Fibroblast of skin of back (primary cell): ENCODE measurements at regions not wholly inside any gene's neighbourhood (a gene's known extent, or its start where the extent isn't known, plus 50 kb on each side); places are given as distances from the start of the nearest gene placed in this dataset.

Experiments
- DNase-seq: peaks from one replicate; pipeline ENCODE4 v3.0.0-alpha.2; 2013

DNA sequence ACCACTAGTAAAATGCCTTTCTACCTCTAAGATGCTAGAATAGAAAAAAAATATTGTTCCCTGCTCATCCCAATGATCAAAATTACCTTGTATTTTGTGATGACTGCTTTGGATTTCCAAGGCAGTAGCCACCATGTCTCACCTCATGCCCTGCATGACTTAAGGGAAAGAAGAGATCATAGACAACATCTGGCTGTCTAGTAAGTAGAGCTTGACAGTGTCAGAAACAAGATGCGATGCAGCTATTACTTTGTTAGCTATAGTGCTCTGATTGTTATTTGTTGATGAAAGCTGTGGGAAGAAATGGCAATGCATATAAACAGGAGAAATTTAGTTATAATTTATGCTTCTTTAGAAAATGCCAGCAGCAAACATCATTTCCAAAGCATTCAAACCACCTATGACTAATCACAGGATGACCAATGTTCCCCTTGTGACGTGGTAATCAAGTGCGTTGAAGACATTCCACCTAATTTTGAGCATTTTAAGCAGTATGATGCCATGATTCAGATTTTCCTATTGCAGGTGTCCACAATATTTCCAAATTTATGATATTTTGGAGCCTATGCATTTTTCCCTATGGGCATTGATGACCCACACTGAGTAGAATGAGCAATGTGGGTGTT lies 308.3 kb downstream of the KCNRG start:
- DNase-seq: peak; percentile 92

DNA sequence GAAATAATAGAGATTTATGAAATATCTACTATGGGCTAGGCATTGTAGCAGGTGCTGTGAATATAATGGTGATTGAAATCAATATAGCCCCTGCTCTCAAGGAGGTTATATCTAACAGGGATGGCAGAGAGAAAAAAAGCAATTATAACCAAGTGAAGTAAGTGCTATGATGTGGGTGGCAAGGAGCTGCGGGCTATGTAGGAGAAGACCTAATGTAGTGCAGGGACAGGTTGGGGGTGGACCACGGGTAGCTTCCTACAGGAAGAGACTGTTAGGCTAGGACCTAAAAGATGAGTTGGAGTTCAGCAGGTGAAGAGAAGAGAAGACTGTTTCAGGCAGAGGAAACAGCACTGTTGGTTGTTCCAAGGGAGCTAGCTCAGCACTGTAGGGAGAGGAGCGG lies 311.0 kb downstream of the KCNRG start:
- DNase-seq: no peak

DNA sequence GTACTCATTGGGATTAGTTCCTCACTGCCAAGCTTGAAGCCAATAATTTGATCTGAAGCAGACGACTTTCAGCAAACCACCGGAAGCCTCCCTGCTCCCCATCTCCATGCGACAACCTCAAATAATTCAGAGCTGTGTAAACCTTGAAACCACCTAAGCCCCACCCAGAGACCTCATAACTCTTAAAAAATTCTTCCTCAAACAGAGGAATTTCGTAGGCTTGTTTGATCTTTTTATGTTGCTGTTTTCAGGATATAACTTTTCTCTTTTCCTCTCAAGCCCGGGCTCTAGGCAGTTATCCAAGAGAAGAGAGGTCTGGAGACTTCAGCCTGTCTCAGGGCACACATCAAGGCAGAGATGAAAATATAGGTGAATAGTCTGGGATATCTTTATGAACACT lies 311.6 kb downstream of the KCNRG start:
- no peak for DNase-seq

DNA sequence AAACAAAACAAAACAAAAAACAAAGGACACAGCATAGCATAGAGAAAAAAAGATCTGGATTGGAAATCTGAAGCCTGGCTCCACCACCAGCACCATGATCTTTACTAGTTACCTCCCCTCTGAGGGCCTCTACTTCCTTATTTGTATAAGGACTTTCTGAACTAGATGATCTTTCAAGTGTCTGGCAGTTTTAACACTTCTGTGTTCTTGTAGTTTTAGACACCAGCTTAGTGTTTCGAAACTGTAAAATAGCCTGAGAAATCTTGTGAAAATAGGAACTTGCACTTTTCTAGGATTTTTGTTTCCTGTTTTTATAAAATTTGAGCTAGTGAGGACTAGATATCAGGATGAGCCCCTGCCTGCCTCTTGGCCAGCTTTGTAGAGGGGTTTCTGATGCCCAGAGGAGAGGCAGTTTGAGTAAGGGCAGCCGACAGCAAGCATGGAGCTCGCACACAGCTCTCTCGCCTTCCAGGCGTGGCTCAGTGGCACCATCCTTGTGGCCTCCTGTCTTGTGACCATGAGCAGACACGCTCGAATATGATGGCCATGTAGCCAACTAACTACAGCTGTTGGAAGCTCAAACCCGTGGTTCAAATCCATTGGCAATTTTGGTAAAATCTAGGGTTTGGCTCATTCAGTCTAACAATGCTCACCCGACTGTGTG lies 319.0 kb downstream of the KCNRG start:
- DNase-seq: no peak

DNA sequence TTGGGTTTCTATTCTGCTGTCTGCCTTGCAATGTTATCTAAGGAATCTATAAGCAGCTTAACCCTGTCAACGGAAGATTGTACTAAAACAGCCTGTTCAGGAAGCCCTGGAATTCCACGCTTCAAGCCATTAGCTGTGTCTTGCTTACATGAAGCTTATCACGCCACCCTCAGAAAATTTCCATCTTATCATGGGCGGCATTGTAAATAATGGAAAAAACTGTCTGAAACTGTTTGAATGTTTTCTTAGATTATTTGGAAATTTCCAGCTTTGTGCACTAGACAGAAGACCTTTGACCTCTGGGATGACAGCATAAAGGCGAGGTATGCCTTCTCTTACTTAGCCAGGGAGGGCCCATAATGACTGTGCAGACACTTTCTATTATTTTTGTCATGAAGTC lies 319.7 kb downstream of the KCNRG start:
- peak; percentile 46 for DNase-seq

DNA sequence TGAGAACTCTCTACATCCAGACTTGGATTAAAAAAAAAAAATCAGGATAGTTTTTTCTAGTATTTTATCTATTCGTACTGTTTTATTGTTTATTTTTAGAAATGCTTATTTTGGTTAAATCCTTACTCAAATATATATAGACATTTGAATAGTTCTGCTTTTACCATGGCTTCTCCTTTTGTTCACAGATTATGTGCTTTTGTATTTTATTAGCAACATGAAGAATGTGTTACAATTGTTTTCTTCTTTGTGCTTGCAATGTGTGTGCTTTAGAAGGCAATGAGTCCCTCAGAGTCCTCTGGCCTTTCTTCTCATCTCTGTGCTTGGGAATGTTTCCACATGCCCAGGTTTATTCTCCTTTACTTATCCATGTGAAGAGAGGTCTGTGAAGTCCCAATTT lies 324.0 kb downstream of the KCNRG start:
- no peak for DNase-seq

DNA sequence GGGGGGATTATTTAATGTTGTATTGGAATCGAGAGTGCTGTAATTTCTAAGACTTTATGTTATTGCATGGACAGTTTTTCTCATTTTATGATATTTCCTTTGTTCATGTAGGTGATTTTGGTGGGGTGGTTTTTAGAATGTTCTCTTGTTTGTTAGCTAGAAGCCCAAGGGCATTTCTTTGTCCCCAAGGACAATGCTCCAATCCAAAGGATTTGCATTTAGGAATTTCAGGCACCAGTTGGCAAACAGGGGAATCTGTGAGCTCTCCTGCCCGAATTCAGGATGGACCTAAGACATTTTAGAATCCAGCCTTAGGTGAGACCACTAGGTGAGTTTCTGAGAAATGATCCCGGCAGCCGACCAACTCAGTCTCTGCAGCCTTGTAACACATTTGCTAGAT lies 324.9 kb downstream of the KCNRG start:
- no peak for DNase-seq

DNA sequence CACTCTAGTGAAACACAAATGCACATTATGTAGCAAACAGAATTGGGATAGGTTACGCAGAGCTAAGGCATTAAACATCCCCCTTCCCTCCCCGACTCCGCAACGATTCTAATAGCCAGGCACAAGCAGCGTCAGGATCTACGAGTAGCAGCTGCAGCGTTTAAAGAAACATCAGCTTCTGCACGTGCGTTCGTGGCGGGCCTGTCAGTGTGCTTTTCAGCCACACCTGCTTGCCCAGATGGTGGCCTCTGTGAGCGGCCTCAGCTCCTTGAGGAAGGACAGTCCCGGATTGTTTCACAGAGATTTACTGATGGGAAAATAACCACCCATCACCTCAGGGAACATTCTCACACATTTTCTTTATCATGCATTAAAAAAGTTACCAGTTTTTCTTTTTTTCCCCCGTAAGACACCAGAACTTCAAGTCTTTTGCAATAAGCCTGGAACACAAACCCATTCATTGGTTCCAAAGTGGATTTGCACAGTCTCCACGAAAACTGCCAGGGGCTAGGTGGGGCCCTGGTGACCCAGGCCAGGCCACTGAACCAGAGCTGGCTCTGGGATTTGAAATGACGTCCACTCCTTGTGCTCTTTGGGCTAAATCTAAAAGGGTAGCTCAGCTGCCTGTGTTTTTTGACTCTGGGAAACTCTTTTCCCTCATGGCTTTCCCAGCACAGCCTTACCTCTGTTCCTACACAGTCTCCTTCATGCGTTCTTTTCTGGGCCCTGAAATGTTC lies 325.5 kb downstream of the KCNRG start:
- no peak for DNase-seq

DNA sequence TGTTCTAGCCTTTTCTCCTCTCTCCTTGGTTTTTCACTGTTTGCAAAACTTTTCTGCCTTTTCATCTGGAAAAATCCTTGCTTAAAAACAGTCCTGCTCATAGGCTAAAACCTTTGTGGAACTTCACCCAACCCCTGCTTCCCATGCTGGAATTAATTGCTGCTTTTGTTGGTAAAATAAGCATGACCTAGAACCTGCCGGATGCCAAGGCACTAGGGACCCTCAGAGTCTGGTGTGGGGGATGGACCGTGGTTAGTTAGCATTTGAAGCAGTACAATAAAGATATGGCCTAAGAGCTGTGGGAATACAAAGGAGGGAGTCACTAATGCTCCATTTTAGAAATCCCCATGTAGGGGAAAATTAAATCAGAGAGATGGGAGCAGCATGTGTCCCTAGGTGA lies 326.3 kb downstream of the KCNRG start:
- DNase-seq: no peak

DNA sequence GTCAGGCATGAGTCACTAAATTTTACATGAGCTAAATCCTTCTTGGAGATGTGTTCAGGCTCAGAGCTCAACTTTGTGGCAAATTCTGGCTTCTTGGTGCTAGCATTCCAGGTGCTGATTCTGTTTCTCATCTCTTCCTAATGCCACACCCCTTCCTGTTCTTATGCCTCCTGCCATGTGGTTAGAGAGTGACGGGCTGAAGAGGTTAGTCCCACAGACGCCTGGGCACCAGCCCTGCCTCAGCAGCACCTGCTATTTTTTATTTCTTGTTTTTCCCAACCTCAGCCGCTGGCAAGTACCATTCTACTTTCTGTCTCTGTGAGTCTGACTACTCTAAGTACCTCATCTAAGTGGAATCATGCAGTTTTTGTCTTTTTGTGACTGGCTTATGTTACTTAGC lies 329.5 kb downstream of the KCNRG start:
- DNase-seq: no peak

DNA sequence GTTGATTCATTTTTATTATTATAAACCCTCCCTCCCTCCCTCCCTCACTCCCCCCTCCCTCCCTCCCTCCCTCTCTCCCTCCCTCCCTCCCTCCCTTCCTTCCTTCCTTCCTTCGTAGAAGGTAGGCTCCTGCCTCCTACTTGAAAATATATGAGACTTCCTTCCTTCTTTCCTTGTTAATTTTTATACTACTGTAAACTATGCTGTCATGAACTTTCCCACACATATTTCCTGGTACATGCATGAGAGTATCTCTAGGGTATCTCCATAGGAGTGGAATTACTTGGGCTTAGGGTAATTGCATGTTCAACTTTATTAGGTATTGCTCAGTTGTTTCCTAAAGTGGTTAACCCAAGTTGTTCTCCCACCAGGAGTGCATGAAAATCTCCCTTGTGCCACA lies 330.6 kb downstream of the KCNRG start:
- no peak for DNase-seq

DNA sequence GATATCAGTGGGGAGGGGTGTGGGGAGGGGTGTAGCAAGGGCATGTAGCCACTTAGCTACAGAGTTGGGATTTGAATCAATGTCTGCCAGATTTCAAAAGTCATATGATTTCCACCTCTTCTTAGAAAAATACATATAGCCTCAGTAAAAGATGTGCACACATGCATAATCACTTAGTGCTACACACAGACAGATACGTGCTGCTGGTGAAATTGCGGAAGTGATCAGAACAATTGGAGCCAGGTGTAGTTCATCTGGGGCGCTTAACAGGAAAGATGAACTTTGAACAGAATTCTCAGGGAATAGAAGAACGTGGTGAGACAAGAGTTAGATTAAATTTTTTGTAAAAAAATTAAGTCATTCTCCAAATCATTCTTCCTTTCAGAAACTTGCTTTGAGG lies 333.1 kb downstream of the KCNRG start:
- DNase-seq: no peak

DNA sequence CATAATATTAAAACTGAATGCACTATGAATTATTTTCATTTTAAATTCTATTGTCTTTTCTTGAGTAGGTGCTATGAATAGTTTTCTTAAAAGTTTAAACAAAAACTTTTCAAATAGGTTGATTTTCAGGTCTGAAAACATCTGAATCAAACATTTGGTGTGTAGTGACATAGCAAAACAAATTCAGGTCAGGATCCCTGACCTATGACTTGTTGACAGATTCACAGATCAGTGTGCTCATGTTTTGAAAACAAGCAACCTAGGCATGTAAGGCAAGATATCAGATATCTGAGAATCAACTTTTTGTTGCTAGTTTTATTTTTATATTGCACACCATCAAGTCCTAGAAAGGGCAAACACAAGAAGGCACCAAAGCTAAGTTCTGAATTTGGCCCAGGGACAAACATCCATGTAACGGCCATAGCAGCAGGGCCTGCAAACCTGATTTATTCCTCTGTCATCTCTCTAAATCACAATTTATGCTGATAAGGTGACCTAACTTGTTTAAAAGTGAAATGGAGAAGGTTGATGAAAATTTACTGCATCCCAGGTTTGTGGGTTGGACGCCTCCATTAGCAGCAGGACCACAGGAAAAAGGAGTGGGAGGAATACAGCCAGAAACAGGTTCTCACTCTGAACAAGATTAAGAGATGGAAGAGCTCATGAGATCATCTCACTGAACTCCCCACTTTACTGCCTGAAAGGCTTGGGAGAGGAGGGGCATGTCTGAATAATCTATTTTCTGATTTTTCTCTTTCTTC lies 337.7 kb downstream of the KCNRG start:
- no peak for DNase-seq

DNA sequence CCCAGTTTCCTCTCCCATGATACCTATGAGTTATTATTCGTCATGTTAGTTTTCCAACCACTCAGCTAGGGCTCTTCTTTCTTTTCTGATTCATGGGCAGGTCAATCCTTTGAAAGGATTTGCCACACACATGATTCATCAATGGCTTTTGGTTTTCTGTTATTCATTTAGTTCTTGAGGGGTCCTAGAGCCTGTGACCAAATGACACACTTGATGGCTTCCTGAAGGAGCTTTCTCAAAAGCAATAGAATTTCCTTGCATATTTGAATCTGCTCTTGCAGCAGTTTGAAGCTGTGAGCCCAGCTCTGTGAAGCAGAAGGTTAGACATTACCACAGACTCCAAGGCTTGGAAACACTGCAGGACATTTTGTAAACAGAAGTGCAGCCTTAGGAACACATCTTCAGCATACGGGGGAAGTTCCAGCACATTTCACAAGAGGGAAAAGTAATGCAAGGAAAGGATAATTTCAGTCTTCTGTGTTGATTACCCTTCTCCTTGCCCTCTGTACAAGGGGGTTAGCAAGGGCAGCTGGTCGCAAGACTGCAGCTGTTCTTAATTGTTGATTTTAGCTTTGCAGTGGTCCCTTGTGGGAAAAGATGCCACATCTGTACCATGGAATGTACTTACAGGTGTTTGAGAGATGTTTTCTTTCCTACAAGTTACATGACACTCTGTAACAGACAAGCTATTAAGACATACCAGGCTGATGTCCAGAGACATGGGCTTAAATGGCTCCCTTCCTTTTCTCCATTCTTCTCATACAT lies 338.6 kb downstream of the KCNRG start:
- DNase-seq: peak; percentile 63

DNA sequence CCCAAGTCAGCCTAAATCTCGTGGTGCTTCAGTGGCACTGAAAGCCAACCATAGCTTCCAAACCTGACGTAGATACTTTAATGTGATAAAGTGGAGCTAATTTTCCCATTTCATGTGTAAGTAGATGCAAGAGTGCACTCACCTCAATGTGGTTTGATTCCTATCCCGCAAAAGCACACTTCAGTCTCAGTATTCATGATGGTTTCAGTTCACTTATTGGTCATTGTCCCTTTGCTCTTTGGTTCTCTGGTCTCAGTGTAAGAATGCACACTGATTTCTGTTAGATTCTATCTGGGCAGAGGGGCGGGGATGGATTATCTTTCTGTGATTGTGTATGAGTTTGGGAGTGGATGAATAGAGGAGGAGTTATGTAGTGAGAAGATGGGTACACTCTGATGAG lies 340.6 kb downstream of the KCNRG start:
- no peak for DNase-seq

DNA sequence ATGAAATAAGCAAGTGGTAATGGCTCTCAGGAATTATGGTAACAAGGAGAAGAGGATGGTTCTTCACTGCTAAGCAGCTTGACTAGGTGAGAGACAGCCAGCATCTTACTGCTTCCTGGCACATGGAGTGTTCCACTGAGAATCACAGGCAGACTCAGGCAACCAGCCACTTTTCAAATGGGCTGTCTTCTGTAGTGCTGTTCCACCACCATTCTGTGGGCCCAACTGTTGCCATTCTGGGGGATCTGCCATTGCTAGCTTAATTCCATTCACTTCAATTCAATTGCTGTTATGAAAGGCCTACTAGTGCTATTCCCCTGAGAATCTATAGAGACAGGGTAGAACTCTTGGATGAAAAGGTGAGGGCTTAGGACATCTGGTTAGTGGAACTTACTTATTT lies 341.9 kb downstream of the KCNRG start:
- DNase-seq: no peak

DNA sequence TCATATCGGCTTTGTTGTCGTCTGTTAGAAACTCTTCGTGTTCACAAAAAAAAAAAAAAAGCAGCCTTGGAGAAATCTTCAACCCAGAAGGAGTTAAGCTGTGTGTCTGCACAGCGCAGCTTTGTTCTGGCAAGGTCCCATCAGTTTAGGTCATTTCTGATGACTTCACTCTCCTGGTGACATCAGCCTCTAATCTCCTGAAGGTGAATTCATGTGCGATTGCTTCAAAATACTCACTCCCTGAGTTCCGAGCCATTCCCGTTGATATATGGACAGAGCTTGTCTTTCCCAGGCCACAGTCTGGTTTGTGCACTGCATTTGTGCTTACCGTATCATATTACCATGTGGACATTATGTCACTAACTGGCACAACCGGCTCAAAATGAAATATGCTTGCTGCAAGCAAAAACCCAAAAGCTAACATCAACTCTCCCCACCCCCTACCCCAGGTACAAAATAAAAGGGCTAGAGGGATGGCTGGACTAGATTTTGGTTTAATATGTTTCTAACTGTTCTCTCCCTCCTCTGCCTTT lies 342.4 kb downstream of the KCNRG start:
- DNase-seq: peak; percentile 50

DNA sequence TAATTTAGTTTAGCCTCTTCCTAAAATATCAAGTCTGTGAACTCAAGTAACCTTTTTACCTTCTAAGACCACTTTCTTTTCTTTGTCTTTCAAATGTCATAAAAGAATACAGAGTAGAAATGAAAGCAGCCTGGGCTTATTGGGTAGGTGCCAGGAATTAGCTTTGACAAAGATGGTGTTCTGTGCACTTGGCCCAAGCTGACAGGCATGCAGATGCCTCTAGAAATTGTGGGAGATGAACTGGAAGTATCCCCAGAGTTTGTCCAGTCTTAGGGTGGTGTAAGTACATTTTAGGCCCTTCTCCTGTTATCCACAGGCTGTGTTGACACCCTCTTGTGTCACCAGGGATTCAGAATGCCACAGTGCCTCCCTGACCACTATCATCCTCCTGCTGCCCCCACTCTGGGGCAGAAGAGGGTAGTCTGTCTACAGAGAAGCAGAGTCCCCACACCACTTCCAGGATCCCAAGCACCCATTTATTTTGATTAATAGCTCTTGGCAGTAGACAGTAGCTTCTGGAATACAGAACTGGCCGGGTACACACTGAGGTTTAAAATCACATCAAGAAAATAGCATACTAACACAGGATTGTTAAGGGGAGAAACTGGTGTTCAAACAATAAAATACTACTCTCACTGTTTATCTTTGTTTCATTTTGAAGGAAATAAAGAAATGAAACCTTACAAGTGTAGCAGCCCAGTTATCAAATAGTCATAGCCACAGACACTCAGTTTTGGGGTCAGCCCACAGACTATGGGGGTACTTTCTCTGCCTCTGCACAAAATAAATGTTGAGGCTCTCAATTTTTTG lies 343.2 kb downstream of the KCNRG start:
- no peak for DNase-seq

DNA sequence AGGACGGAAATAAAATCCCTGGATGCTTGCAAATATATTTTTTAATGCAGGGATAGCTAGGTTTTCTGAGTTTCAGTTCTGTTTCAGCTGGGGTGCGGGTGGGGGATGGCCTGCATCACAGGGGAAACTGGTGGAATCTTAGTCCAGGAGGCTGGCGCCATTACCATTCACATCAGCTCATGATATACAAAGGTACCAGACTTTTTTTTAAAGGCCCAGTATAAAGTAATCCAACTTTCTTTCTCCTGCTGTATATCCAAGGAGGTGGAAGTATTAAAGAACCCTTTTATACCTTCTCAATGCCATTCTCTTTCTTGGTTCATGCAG lies 343.8 kb downstream of the KCNRG start:
- DNase-seq: no peak

DNA sequence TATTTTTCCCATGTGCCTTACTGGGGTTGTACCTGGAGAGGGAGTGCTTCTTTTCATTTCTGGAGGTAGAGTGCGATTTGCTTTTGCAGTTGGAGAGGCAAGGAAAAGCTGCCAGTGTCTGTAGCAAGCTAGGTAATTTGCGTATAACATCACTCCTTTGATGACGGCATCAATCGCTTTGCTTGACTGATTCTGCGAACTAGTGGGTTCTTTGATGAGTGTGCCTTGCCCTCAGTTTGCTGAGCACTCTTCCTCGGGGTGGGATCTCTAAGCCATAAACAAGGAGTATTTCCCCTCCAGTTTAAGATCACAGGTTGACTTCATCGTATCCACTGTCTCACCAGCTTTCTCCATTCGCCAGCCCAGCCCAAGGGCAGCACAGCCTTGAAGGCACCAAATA lies 344.5 kb downstream of the KCNRG start:
- DNase-seq: no peak

DNA sequence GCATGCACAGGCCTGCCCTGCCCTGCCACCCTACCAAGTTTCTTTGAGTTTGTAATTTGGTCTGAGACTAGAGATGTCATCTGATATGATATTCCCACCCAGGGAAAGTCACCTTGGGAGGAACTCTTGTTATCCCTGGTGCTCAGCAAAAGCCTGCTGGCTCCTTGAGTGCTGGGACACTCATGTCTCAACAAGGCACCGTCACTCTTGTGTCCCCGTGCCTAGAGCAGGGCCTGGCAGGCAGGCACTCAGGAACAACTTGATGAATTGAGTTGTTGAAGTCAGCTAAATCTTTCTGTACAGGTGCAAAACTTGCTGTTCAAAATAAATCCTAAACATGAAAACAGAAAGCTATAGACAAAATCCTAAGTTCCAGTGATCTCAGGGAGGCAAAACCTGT lies 345.4 kb downstream of the KCNRG start:
- DNase-seq: no peak

DNA sequence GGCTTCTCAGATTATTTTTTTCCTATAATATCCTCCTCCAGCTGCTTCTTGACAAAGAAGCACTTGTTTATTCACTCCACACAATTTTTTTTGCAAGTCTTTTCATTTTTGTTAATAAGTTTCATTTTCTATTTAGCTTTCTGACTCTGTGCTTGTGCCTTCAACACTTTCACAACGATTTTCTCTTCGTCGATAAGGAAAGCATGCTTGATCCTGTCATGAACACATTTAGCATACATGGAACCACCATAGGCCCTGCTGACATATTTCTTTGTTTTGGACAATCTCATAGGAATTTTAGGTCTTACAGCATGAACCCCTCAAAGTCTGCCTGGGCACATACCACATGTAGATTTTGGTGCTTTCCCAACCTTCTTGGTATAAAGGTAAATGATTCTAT lies 346.0 kb downstream of the KCNRG start:
- no peak for DNase-seq
